K562 (cell line): ENCODE measurements at regions not wholly inside any gene's neighbourhood (a gene's known extent, or its start where the extent isn't known, plus 50 kb on each side); places are given as distances from the start of the nearest gene placed in this dataset.

Experiments used
- ATAC-seq: fragments of 200-7000 bp; cut with Tn5 transposase; 3 replicates; pipeline ENCODE4 v1.9.1; 2020; ENCODE audit warnings: moderate library complexity
- BruUV-seq: library from RNA; stranded (reverse); fragments of 400-500 nt; replicated peaks from 2 replicates; lab custom pipeline; 2021; lab: Mats Ljungman, UMichigan
- CTCF ChIA-PET: fragments of 300-600 bp; formaldehyde crosslinking; extraction: SDS; loops from one replicate; lab custom pipeline; 2021; ENCODE audit warnings: low intra/inter-chr PET ratio; lab: Yijun Ruan, JAX
- POLR2A ChIA-PET: fragments of 300-600, 350-650 bp; sonication (Branson Sonifier 250); formaldehyde crosslinking; extraction: SDS; loops from one replicate; lab custom pipeline; 2021; ENCODE audit warnings: antibody characterized with exemption, inconsistent platforms; lab: Yijun Ruan, JAX
- DNase-seq, 4 experiments: peaks; one replicate each; pipeline versions ENCODE4 v3.0.0 to v3.0.0-alpha.2; 2011 to 2018; ENCODE audit warnings: low spot score in 3 of 4, mixed read lengths in 3 of 4; ENCODE audit errors: extremely low read depth in 1 of 4
- FAIRE-seq: peaks from 2 replicates; lab custom pipeline; 2011; peaks lifted over from hg19 to GRCh38; lab: Jason Lieb, UNC
- H2AFZ ChIP-seq: 2 replicates; pipeline ENCODE4 v1.6.0; 2011; ENCODE audit warnings: low read depth, low read length, control low read depth, inconsistent platforms
- H3K27ac ChIP-seq: fragments of 200-600 bp; 3 replicates; pipeline ENCODE4 v1.8.0; 2011; ENCODE audit warnings: low read depth, mild to moderate bottlenecking, control low read depth, inconsistent platforms, low read length, moderate library complexity, mixed read lengths; ENCODE audit errors: extremely low read depth
- H3K27me3 ChIP-seq, 2 experiments: fragments of 300-600 bp in 1 of 2; 2 replicates in 1 of 2; 3 replicates in 1 of 2; pipeline versions ENCODE4 v1.6.0 to v1.8.0; 2011; ENCODE audit warnings: inconsistent platforms in 2 of 2, low read length in 2 of 2, mild to moderate bottlenecking in 1 of 2, mixed read lengths in 1 of 2, moderate library complexity in 1 of 2; ENCODE audit not compliant: control insufficient read depth in 2 of 2, insufficient read depth in 2 of 2
- H3K36me3 ChIP-seq: fragments of 300-600 bp; 3 replicates; pipeline ENCODE4 v1.8.0; 2011; ENCODE audit warnings: mild to moderate bottlenecking, low read length, inconsistent platforms; ENCODE audit not compliant: control insufficient read depth, insufficient read depth
- H3K4me1 ChIP-seq, 2 experiments: fragments of 200-600 bp in 1 of 2; replicated peaks in 1 of 2; 2 replicates in 1 of 2; 3 replicates in 1 of 2; pipeline versions ENCODE4 v1.5.1 to v1.8.0; 2011; ENCODE audit warnings: inconsistent platforms in 2 of 2, low read length in 2 of 2, mild to moderate bottlenecking in 1 of 2, mixed read lengths in 1 of 2, moderate library complexity in 1 of 2; ENCODE audit not compliant: control insufficient read depth in 2 of 2, insufficient read depth in 2 of 2
- H3K4me2 ChIP-seq: 2 replicates; pipeline ENCODE4 v1.6.1; 2011; ENCODE audit warnings: low read length, control low read depth, inconsistent platforms, mixed read lengths; ENCODE audit not compliant: insufficient read depth
- H3K4me3 ChIP-seq: fragments of 200-600 bp; sonication (generic), shearing (Covaris generic); 2 replicates; pipeline ENCODE4 v1.5.1; 2016; ENCODE audit warnings: control low read depth, inconsistent platforms
- H3K79me2 ChIP-seq: fragments of 200-600 bp; 3 replicates; pipeline ENCODE4 v1.8.0; 2011; ENCODE audit warnings: low read length, inconsistent platforms; ENCODE audit not compliant: control insufficient read depth, insufficient read depth
- H3K9ac ChIP-seq, 2 experiments: 2 replicates each; pipeline versions ENCODE4 v1.6.0 to v1.6.1; 2011; ENCODE audit warnings: low read depth in 2 of 2, low read length in 2 of 2, control low read depth in 1 of 2, inconsistent platforms in 1 of 2, mild to moderate bottlenecking in 1 of 2, mixed read lengths in 1 of 2; ENCODE audit not compliant: insufficient read depth in 1 of 2
- H3K9me1 ChIP-seq: one replicate; pipeline ENCODE4 v1.6.0; 2011; ENCODE audit warnings: inconsistent platforms, mild to moderate bottlenecking, low read length, moderate library complexity; ENCODE audit not compliant: control insufficient read depth, insufficient read depth
- H3K9me3 ChIP-seq: replicated peaks from 2 replicates; pipeline ENCODE4 v1.5.1; 2011; ENCODE audit warnings: low read depth, low read length, inconsistent platforms; ENCODE audit not compliant: control insufficient read depth, insufficient read depth
- H4K20me1 ChIP-seq: replicated peaks from 2 replicates; pipeline ENCODE4 v1.6.1; 2011; ENCODE audit warnings: low read length, inconsistent platforms, mixed read lengths; ENCODE audit not compliant: control insufficient read depth, insufficient read depth
- BMI1 ChIP-seq: fragments of 150-350 bp; IDR thresholded peaks from 2 replicates; pipeline ENCODE4 v1.6.1; 2014; ENCODE audit warnings: low read length
- C11orf30 ChIP-seq: fragments of 450-650 bp; IDR thresholded peaks from 2 replicates; pipeline ENCODE4 v1.6.1; 2016; ENCODE audit warnings: low read depth, mild to moderate bottlenecking
- CHCHD3 ChIP-seq: fragments of 250-450 bp; sonication (Bioruptor Pico); IDR thresholded peaks from 2 replicates; pipeline ENCODE4 v2.1.2; 2022; ENCODE audit warnings: mild to moderate bottlenecking
- FOXJ3 ChIP-seq: sonication (generic); formaldehyde crosslinking; IDR thresholded peaks from 2 replicates; pipeline ENCODE4 v1.4.0; 2020; ENCODE audit warnings: mild to moderate bottlenecking, missing genetic modification reagents
- HMG20A ChIP-seq: fragments of 450-650 bp; formaldehyde crosslinking; conservative IDR thresholded peaks from 2 replicates; pipeline ENCODE4 v1.4.0; 2020; ENCODE audit warnings: mild to moderate bottlenecking, mixed read lengths
- PYGO2 ChIP-seq: fragments of 450-650 bp; IDR thresholded peaks from 2 replicates; pipeline ENCODE4 v1.6.1; 2016; ENCODE audit warnings: mild to moderate bottlenecking, missing genetic modification characterization, moderate library complexity, missing compliant biosample characterization
- WGBS: fragments of 100-300 bp; shearing (Covaris generic); methylation state at CpG from one replicate; pipeline ENCODE4 v1.1.6; 2016; ENCODE audit warnings: low coverage, mixed read lengths; ENCODE audit not compliant: insufficient coverage; ENCODE audit errors: missing lambda C conversion rate; 5-methylcytosine and 5-hydroxymethylcytosine counted together
- in situ Hi-C: fragments of 300-500 bp; cut with MboI; formaldehyde crosslinking; loops from 4 replicates; pipeline ENCODE4 v1.15.0; 2018; ENCODE audit warnings: inconsistent platforms, mixed read lengths
- intact Hi-C: fragments of 100-400 bp; cut with micrococcal nuclease; formaldehyde crosslinking; loops from 2 replicates; pipeline ENCODE4 v1.14.2; 2022
- TF ChIP-seq, protein P1 (sequence below): sonication (generic); formaldehyde crosslinking; IDR thresholded peaks from 2 replicates; pipeline ENCODE4 v1.8.1; 2022; ENCODE audit warnings: missing genetic modification reagents
- TF ChIP-seq, protein P2 (sequence below): sonication (generic); formaldehyde crosslinking; IDR thresholded peaks from 2 replicates; pipeline ENCODE4 v1.8.0; 2023; ENCODE audit warnings: mild to moderate bottlenecking, missing genetic modification reagents

DNA sequence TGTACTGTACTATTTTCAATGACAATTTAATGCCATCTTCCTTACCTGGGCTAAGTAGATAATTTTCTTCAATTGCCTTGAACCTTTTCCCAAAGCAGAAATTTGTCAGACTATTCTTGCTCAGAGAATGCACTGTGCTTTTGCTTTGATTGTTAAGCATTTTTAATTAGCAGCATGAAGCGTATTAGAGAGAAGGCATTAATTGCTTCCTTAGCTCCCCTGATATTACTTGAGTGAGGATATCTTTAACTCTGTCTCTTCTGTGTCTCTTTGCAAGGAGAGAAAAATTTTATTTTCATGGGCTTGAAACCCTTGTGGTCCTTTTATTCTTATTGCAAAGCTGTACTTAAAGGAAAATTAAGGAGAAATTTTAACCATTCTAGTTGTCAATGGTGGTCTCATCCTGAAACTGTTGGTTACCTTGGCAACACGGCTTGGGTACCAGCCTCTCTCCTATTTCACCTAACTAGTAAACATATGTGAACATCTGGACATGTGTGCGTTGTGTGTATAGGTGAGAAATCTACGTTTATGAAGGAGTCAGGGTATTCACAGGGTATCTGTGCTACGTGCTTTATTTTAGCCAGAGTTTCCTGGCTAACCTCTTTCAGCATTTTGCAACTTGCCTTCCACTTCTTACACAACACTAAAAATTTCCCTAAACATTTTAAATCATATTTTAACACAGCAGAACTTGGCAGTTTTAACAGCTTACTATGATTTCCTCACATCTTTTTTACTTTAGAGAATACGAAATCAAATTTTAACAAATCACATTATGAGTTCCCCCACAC, 225.5 kb downstream of the KLF5 start:
- DNase-seq: no peak
- WGBS: 0% methylated on average over 6 of the region's 6 CpGs

More for the DNA sequence above, 225.5 kb downstream of the KLF5 start:
- intact Hi-C loops: loop anchor here (10.0 kb wide), 1 partner anchor 421 kb away; no protein-coding TSS in a partner anchor
- no TSS peak for BruUV-seq
- H3K36me3 ChIP-seq: no peaks in the 10 kb centered on the region
- no peaks in the 10 kb centered on the region for H3K79me2 ChIP-seq
- H3K4me2 ChIP-seq: no peak overlapping the region
- H3K27ac ChIP-seq: no peak overlapping the region
- no peaks in the 10 kb centered on the region for H3K4me1 ChIP-seq
- no peak overlapping the region for H3K4me3 ChIP-seq
- ChIA-PET POLR2A (interaction anchor here (0.7 kb wide), 1 partner anchor 346 kb away, joined by 3 read pairs; no protein-coding TSS in a partner anchor), CTCF (no interaction called here)
- TF ChIP-seq BMI1: no peak
- TF ChIP-seq PYGO2: no peak
- no peak for TF ChIP-seq FOXJ3 (CRISPR knock-in tag)
- TF ChIP-seq, protein P1, sequence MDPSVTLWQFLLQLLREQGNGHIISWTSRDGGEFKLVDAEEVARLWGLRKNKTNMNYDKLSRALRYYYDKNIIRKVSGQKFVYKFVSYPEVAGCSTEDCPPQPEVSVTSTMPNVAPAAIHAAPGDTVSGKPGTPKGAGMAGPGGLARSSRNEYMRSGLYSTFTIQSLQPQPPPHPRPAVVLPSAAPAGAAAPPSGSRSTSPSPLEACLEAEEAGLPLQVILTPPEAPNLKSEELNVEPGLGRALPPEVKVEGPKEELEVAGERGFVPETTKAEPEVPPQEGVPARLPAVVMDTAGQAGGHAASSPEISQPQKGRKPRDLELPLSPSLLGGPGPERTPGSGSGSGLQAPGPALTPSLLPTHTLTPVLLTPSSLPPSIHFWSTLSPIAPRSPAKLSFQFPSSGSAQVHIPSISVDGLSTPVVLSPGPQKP: no peak
- TF ChIP-seq, protein P2, sequence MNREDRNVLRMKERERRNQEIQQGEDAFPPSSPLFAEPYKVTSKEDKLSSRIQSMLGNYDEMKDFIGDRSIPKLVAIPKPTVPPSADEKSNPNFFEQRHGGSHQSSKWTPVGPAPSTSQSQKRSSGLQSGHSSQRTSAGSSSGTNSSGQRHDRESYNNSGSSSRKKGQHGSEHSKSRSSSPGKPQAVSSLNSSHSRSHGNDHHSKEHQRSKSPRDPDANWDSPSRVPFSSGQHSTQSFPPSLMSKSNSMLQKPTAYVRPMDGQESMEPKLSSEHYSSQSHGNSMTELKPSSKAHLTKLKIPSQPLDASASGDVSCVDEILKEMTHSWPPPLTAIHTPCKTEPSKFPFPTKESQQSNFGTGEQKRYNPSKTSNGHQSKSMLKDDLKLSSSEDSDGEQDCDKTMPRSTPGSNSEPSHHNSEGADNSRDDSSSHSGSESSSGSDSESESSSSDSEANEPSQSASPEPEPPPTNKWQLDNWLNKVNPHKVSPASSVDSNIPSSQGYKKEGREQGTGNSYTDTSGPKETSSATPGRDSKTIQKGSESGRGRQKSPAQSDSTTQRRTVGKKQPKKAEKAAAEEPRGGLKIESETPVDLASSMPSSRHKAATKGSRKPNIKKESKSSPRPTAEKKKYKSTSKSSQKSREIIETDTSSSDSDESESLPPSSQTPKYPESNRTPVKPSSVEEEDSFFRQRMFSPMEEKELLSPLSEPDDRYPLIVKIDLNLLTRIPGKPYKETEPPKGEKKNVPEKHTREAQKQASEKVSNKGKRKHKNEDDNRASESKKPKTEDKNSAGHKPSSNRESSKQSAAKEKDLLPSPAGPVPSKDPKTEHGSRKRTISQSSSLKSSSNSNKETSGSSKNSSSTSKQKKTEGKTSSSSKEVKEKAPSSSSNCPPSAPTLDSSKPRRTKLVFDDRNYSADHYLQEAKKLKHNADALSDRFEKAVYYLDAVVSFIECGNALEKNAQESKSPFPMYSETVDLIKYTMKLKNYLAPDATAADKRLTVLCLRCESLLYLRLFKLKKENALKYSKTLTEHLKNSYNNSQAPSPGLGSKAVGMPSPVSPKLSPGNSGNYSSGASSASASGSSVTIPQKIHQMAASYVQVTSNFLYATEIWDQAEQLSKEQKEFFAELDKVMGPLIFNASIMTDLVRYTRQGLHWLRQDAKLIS (CRISPR knock-in tag): no peak
- no peak for TF ChIP-seq CHCHD3
- TF ChIP-seq HMG20A (CRISPR knock-in tag): no peak
- TF ChIP-seq C11orf30: no peak
- no peak for ATAC-seq
- FAIRE-seq: no peak
- in situ Hi-C loops: no loop called here
- H3K27me3 ChIP-seq: no peaks in the 10 kb centered on the region
- H3K9me1 ChIP-seq: no peaks in the 10 kb centered on the region
- no peak overlapping the region for H3K9ac ChIP-seq
- no peak overlapping the region for H2AFZ ChIP-seq
- no peaks in the 10 kb centered on the region for H4K20me1 ChIP-seq
- H3K9me3 ChIP-seq: no peaks in the 10 kb centered on the region
